Erythroblast (primary cell): ENCODE measurements at regions not wholly inside any gene's neighbourhood (a gene's known extent, or its start where the extent isn't known, plus 50 kb on each side); places are given as distances from the start of the nearest gene placed in this dataset.

Source experiments
- GATA1 ChIP-seq: IDR thresholded peaks from 2 replicates; pipeline ENCODE4 v1.6.1; 2011; ENCODE audit warnings: low read depth, mild to moderate bottlenecking, control low read depth, low read length, moderate library complexity
- POLR2A ChIP-seq: IDR thresholded peaks from 2 replicates; pipeline ENCODE4 v1.6.1; 2011; ENCODE audit warnings: mild to moderate bottlenecking, low read length

- TF ChIP-seq POLR2A = no peak
- no peak for TF ChIP-seq GATA1
These were observed 551.1 kb upstream of the LRFN5 start for GRCh38 chr14:41055589-41055988.
